HG03139 (cell line): ENCODE measurements at regions not wholly inside any gene's neighbourhood (a gene's known extent, or its start where the extent isn't known, plus 50 kb on each side); places are given as distances from the start of the nearest gene placed in this dataset.

Experiments
- ATAC-seq: cut with Tn5 transposase; IDR thresholded peaks from one replicate; pipeline ENCODE4 v1.9.1; 2021; ENCODE audit not compliant: unreplicated experiment

- ATAC-seq = no peak
Observed at GRCh38 chr2:226227341-226227740, 572.3 kb downstream of the IRS1 start.

- ATAC-seq = no peak
Observed at GRCh38 chr2:226223704-226224103, 575.9 kb downstream of the IRS1 start.

DNA sequence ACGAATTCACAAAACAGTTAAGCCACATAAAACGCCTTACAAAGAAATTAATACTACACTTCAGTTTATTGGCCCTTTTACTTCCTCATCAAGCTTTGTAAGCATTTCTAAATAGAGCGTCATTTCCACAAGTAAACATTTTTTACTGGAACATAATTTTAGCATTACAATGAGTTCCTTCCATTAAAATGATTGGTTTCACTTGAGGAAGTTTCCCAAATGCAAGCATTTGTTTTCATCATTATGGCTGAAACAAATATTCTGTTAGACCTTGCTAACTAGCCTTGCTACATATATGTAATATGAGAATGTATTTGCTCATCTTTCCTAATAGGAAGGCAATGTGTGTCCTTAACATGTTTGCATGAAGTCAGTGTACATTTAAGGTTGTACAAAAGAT, 579.1 kb downstream of the IRS1 start:
- no peak for ATAC-seq

- no peak for ATAC-seq
Observed at GRCh38 chr2:226217191-226217590, 582.4 kb downstream of the IRS1 start.

- ATAC-seq = no peak
Observed at GRCh38 chr2:226216575-226216974, 583.0 kb downstream of the IRS1 start.

DNA sequence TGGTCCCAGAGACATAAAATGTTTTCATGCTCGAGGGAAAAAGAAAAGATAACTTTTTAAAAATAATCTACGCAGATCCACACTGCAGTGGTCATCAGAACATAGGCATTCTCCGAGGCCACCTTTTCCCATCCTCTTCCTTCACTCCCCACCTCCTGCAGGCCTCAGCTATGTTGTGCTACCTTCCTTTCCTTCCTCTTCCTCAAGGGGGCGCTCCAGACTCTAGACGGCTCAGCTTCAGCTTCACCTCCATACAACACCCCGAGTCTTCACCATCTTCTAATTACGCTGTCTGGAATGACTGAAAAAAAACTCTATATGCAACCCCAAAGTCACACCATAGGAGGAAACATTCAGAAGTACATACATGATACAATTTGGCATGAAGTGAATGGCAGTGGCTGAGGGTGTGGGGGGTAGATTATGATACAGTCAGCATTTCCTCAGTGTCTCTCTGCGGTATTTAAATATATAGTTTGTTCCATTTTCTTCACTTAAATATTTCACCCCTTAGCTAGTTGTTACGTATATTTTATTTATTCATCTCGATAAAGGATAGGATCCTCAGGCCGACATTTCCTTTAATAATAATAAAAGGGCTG, 583.6 kb downstream of the IRS1 start:
- peak; percentile 80 for ATAC-seq

- ATAC-seq = no peak
Observed at GRCh38 chr2:226213717-226214116, 585.9 kb downstream of the IRS1 start.

GRCh38 chr2:226211439-226211838, 588.2 kb downstream of the IRS1 start:
- ATAC-seq = no peak

DNA sequence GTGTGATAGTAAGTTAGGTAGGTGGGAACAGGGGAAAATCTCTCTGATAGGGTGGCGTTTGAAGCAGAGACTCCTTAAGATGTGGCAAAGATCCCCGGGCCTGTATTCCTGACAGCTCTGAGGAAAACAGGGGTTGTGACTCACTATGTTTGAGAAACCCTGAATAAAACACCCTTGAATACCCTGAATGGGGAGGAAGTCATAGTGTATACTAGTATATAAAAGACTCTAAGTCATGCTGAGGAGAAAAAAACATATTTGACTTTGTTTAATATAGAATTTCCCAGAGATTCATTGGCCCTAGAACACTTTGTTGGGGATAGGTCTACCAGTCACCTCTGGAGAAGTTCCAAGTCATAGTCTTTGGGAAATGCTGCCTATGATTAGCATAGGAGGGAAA, 590.9 kb downstream of the IRS1 start:
- ATAC-seq = no peak

- ATAC-seq = no peak
Observed at GRCh38 chr2:226207671-226208070, 591.9 kb downstream of the IRS1 start.

GRCh38 chr2:226199555-226199954, 600.1 kb downstream of the IRS1 start:
- ATAC-seq = no peak

DNA sequence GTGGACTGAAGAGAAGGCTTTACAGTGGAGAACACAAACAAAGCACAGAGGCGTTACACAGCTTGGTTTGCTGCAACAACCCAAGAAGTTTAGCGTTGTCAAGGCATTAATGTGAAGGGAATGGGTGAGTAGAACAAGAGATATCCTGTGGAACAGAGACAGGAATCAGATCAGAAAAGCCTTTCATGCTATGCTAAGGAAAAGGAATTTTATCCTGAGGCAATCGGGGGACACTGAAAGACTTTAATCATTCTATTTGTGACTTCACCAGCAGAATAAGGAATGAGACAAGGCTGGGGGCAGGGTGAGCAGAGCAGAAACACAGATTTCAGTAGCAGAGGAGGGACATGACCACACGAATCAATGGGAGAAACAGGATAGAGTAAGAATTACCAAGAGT, 600.7 kb downstream of the IRS1 start:
- ATAC-seq = no peak

- no peak for ATAC-seq
Observed at GRCh38 chr2:226190479-226191252, 609.0 kb downstream of the IRS1 start.

GRCh38 chr2:226189061-226189460, 610.6 kb downstream of the IRS1 start:
- ATAC-seq = no peak

- ATAC-seq = no peak
Observed at GRCh38 chr2:226187616-226188015, 612.0 kb downstream of the IRS1 start.

DNA sequence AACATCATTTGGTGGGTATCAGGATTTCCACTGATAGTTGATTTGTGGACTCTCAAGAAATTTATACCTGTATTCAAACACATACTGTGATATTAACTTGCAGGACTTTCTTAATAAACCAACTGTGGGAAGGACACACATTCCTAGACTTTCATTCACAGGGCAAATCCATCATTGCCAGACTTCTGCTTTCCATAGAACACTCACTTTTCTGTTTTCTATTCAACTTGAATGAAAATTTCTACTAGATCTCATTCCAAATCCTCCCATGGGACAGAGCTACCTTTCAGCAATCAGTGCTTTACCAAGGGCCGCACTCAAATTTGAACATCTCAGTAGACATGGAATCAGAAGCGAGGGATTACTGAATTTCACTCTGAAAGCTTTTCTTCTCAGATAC, 612.5 kb downstream of the IRS1 start:
- ATAC-seq = no peak

- no peak for ATAC-seq
Observed at GRCh38 chr2:226185616-226186211, 613.9 kb downstream of the IRS1 start.

- no peak for ATAC-seq
Observed at GRCh38 chr2:226184940-226185615, 614.5 kb downstream of the IRS1 start.

DNA sequence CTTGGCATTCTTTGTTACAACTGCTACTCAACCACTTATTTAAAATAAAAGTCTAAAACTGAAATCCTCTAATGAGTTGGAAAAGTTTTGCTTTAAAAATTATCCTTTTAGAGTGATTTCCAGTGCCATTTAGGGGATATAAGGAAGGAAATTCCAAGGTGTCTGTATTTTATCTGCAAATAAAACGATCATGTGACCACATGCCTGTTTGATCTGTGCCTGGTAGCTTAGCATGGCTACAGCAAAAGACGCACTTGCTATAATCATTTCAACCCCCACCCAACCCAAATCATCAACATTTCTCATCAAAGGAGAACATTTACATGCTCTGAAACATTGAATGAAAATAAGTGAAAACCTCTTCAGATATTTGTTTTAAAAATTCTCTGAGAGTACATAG, 615.1 kb downstream of the IRS1 start:
- no peak for ATAC-seq

DNA sequence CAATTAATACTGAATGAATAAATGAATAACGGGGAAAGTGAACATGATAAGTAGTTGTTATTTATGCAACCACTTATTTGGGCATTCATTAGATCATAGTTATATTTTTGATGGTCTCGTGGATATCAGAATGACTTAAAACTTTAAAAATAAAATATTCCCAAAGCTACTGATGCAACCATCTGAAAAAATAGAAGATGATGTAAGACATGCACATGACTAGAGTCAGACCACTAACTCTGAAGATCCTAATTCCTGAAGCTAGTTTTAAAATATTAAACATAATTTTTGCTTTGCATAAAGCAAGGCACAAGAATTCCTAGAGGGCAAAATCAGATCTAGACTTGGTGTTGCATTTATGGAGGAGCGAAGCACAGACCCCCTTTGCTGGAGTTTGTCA, 616.1 kb downstream of the IRS1 start:
- ATAC-seq = no peak

DNA sequence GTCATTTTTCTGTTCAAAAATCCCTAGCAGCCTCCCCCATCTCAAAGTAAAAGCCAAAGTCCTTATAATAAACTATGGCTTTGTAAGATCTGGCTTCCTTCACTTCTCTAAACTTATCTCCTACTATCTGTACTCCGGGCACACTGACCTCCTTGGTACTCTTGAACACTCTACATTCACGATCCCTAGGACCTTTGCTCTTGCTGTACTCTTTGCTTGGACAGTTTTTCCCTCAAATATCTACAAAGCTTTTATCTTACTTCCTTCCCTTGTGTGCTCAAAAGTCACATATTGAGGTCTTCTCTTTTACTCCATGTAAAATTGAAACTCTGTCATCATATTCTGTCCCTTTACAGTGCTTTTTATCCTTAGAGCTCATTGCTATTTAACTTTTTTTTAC, 616.6 kb downstream of the IRS1 start:
- no peak for ATAC-seq

GRCh38 chr2:226181909-226182308, 617.7 kb downstream of the IRS1 start:
- no peak for ATAC-seq
